ENCODE measurements at regions not wholly inside any gene's neighbourhood (a gene's known extent, or its start where the extent isn't known, plus 50 kb on each side); places are given as distances from the start of the nearest gene placed in this dataset.

GRCh38 chr15:62439543-62440016, 274.5 kb upstream of the C2CD4B start:
- no peak for DNase-seq (ENCODE audit: low spot score)

GRCh38 chr15:62440362-62441105, 275.4 kb upstream of the C2CD4B start:
- no peak for DNase-seq (ENCODE audit: low spot score)

- DNase-seq (ENCODE audit: low spot score): peak; percentile 78
Measured at GRCh38 chr15:62444104-62445022, 279.3 kb upstream of the C2CD4B start.

- DNase-seq (ENCODE audit: low spot score): peak; percentile 3
Measured at GRCh38 chr15:62445244-62445643, 280.2 kb upstream of the C2CD4B start.

- DNase-seq (ENCODE audit: low spot score): no peak
Measured at GRCh38 chr15:62446984-62447383, 281.9 kb upstream of the C2CD4B start.

GRCh38 chr15:62447742-62448141, 282.7 kb upstream of the C2CD4B start:
- DNase-seq (ENCODE audit: low spot score): no peak

GRCh38 chr15:62449638-62450037, 284.6 kb upstream of the C2CD4B start:
- DNase-seq (ENCODE audit: low spot score): no peak

GRCh38 chr15:62450061-62450460, 285.0 kb upstream of the C2CD4B start:
- no peak for DNase-seq (ENCODE audit: low spot score)

- DNase-seq (ENCODE audit: low spot score): no peak
Measured at GRCh38 chr15:62452026-62452425, 286.9 kb upstream of the C2CD4B start.

- DNase-seq (ENCODE audit: low spot score): no peak
Measured at GRCh38 chr15:62452667-62453066, 287.6 kb upstream of the C2CD4B start.

GRCh38 chr15:62453375-62453774, 288.3 kb upstream of the C2CD4B start:
- no peak for DNase-seq (ENCODE audit: low spot score)

- DNase-seq (ENCODE audit: low spot score): peak; percentile 7
Measured at GRCh38 chr15:62453981-62454380, 288.9 kb upstream of the C2CD4B start.

- no peak for DNase-seq (ENCODE audit: low spot score)
Measured at GRCh38 chr15:62454567-62455172, 289.6 kb upstream of the C2CD4B start.

- DNase-seq (ENCODE audit: low spot score): no peak
Measured at GRCh38 chr15:62455441-62455921, 290.4 kb upstream of the C2CD4B start.

- DNase-seq (ENCODE audit: low spot score): no peak
Measured at GRCh38 chr15:62456011-62456920, 291.2 kb upstream of the C2CD4B start.

GRCh38 chr15:62457100-62457499, 292.0 kb upstream of the C2CD4B start:
- DNase-seq (ENCODE audit: low spot score): no peak

- DNase-seq (ENCODE audit: low spot score): no peak
Measured at GRCh38 chr15:62459875-62460274, 294.8 kb upstream of the C2CD4B start.

GRCh38 chr15:62462268-62462667, 297.2 kb upstream of the C2CD4B start:
- DNase-seq (ENCODE audit: low spot score): no peak

- DNase-seq (ENCODE audit: low spot score): no peak
Measured at GRCh38 chr15:62462721-62463120, 297.6 kb upstream of the C2CD4B start.

- DNase-seq (ENCODE audit: low spot score): no peak
Measured at GRCh38 chr15:62464705-62465104, 299.6 kb upstream of the C2CD4B start.

GRCh38 chr15:62465173-62465572, 300.1 kb upstream of the C2CD4B start:
- no peak for DNase-seq (ENCODE audit: low spot score)
